RWPE1 (cell line): ENCODE measurements at regions not wholly inside any gene's neighbourhood (a gene's known extent, or its start where the extent isn't known, plus 50 kb on each side); places are given as distances from the start of the nearest gene placed in this dataset.

Experiments
- CTCF ChIA-PET: fragments of 350-600 bp; sonication (Branson Sonifier 250); formaldehyde crosslinking; extraction: SDS; loops from one replicate; lab custom pipeline; 2021; lab: Yijun Ruan, JAX
- POLR2A ChIA-PET: fragments of 400-600 bp; formaldehyde crosslinking; extraction: SDS; loops from one replicate; lab custom pipeline; 2020; ENCODE audit warnings: antibody characterized with exemption; ENCODE audit not compliant: low non-redundant PET; lab: Yijun Ruan, JAX
- DNase-seq: peaks from one replicate; pipeline ENCODE4 v3.0.0; 2012; ENCODE audit warnings: low spot score
- H3K27ac ChIP-seq: fragments of 450-650 bp; 2 replicates; pipeline ENCODE4 v1.5.1; 2017
- TF ChIP-seq, protein P1 (sequence below): fragments of 450-650 bp; conservative IDR thresholded peaks from 2 replicates; pipeline ENCODE4 v1.5.1; 2017; ENCODE audit warnings: low read depth, mild to moderate bottlenecking

DNA sequence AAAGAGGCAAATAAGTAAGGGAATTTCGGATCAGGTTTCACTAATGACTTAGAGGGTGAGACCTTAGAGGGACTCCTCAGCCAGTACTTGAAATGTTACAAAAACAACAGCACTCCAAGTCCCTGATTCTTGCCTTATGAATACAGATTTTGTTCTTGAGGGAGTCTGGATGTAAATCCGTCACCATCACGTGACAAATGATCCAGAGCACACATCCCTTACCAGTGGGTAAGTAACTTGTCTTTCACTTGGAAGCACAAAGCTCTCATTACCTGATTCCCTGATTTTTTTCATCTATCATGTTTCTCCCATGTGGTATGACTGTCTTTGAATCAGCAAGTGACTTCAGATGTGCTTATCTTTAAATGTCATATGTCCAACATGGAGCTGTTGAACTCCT, 595.3 kb upstream of the POU3F2 start:
- DNase-seq, result no peak
- ChIA-PET CTCF (no interaction called here), POLR2A (no interaction called here)
- H3K27ac ChIP-seq, result no peak overlapping the region
- TF ChIP-seq, protein P1, sequence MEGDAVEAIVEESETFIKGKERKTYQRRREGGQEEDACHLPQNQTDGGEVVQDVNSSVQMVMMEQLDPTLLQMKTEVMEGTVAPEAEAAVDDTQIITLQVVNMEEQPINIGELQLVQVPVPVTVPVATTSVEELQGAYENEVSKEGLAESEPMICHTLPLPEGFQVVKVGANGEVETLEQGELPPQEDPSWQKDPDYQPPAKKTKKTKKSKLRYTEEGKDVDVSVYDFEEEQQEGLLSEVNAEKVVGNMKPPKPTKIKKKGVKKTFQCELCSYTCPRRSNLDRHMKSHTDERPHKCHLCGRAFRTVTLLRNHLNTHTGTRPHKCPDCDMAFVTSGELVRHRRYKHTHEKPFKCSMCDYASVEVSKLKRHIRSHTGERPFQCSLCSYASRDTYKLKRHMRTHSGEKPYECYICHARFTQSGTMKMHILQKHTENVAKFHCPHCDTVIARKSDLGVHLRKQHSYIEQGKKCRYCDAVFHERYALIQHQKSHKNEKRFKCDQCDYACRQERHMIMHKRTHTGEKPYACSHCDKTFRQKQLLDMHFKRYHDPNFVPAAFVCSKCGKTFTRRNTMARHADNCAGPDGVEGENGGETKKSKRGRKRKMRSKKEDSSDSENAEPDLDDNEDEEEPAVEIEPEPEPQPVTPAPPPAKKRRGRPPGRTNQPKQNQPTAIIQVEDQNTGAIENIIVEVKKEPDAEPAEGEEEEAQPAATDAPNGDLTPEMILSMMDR, result no peak

- CTCF ChIA-PET, result no interaction called here
Measured at GRCh38 chr6:98241630-98242029, 592.7 kb upstream of the POU3F2 start.

GRCh38 chr6:98254624-98255023, 579.8 kb upstream of the POU3F2 start:
- POLR2A ChIA-PET, result no interaction called here
- DNase-seq, result no peak
- TF ChIP-seq, protein P1, result no peak
- no peak overlapping the region for H3K27ac ChIP-seq
- CTCF ChIA-PET, result interaction anchor here (0.7 kb wide), 2 partner anchors 51 to 213 kb away, joined by 3 read pairs; no protein-coding TSS in a partner anchor

More at GRCh38 chr6:98241630-98242029, 592.7 kb upstream of the POU3F2 start:
- DNase-seq, result no peak
- no peak overlapping the region for H3K27ac ChIP-seq
- TF ChIP-seq, protein P1, result no peak
- POLR2A ChIA-PET, result no interaction called here

GRCh38 chr6:98260382-98260781, 574.0 kb upstream of the POU3F2 start:
- TF ChIP-seq, protein P1, result no peak
- no peak overlapping the region for H3K27ac ChIP-seq
- CTCF ChIA-PET, result no interaction called here
- POLR2A ChIA-PET, result no interaction called here
- no peak for DNase-seq

GRCh38 chr6:98272060-98272459, 562.3 kb upstream of the POU3F2 start:
- DNase-seq, result no peak
- no peak overlapping the region for H3K27ac ChIP-seq
- TF ChIP-seq, protein P1, result no peak
- ChIA-PET CTCF (interaction anchor here (0.6 kb wide), 1 partner anchor 732 kb away, joined by 3 read pairs; no protein-coding TSS in a partner anchor), POLR2A (no interaction called here)

GRCh38 chr6:98274691-98275090, 559.7 kb upstream of the POU3F2 start:
- ChIA-PET POLR2A (no interaction called here), CTCF (no interaction called here)
- DNase-seq, result no peak
- TF ChIP-seq, protein P1, result no peak
- H3K27ac ChIP-seq, result no peak overlapping the region
